Germinal center (tissue), 1 donor: ENCODE measurements at regions not wholly inside any gene's neighbourhood (a gene's known extent, or its start where the extent isn't known, plus 50 kb on each side); places are given as distances from the start of the nearest gene placed in this dataset.
A peak's percentile ranks its signal among the peaks of the same experiment; 100 is the strongest.

ENCODE experiments used
- DNase-seq: peaks from one replicate; pipeline ENCODE4 v3.0.0; 2012; ENCODE audit warnings: mixed read lengths, low spot score

- DNase-seq = no peak
These were observed 175.5 kb upstream of the NCAM1 start for GRCh38 chr11:112785719-112786118.

- DNase-seq = no peak
These were observed 175.0 kb upstream of the NCAM1 start for GRCh38 chr11:112786196-112786595.

GRCh38 chr11:112786886-112787530 is 174.2 kb upstream of the NCAM1 start:
- DNase-seq = no peak

GRCh38 chr11:112789481-112789880 is 171.7 kb upstream of the NCAM1 start:
- no peak for DNase-seq

GRCh38 chr11:112790286-112790685 is 170.9 kb upstream of the NCAM1 start:
- DNase-seq = no peak

GRCh38 chr11:112792070-112792469 is 169.2 kb upstream of the NCAM1 start:
- no peak for DNase-seq

- no peak for DNase-seq
These were observed 167.8 kb upstream of the NCAM1 start for GRCh38 chr11:112793416-112793815.

- no peak for DNase-seq
These were observed 166.8 kb upstream of the NCAM1 start for GRCh38 chr11:112794331-112794846.

GRCh38 chr11:112795142-112795815 is 165.9 kb upstream of the NCAM1 start:
- DNase-seq = peak; percentile 20

GRCh38 chr11:112795911-112796649 is 165.1 kb upstream of the NCAM1 start:
- no peak for DNase-seq

GRCh38 chr11:112797092-112797491 is 164.1 kb upstream of the NCAM1 start:
- no peak for DNase-seq

- DNase-seq = peak; percentile 28
These were observed 163.4 kb upstream of the NCAM1 start for GRCh38 chr11:112797648-112798293.

- DNase-seq = no peak
These were observed 160.0 kb upstream of the NCAM1 start for GRCh38 chr11:112801025-112801816.

- DNase-seq = no peak
These were observed 159.5 kb upstream of the NCAM1 start for GRCh38 chr11:112801817-112802088.

GRCh38 chr11:112805658-112806057 is 155.6 kb upstream of the NCAM1 start:
- DNase-seq = no peak

GRCh38 chr11:112806256-112806655 is 155.0 kb upstream of the NCAM1 start:
- no peak for DNase-seq

- no peak for DNase-seq
These were observed 154.3 kb upstream of the NCAM1 start for GRCh38 chr11:112806876-112807275.

GRCh38 chr11:112809429-112809828 is 151.8 kb upstream of the NCAM1 start:
- no peak for DNase-seq

- DNase-seq = no peak
These were observed 150.3 kb upstream of the NCAM1 start for GRCh38 chr11:112810951-112811350.

GRCh38 chr11:112811783-112812182 is 149.4 kb upstream of the NCAM1 start:
- DNase-seq = no peak

GRCh38 chr11:112812729-112813128 is 148.5 kb upstream of the NCAM1 start:
- DNase-seq = no peak

- no peak for DNase-seq
These were observed 147.1 kb upstream of the NCAM1 start for GRCh38 chr11:112814168-112814567.
